HepG2 (cell line): ENCODE measurements at regions not wholly inside any gene's neighbourhood (a gene's known extent, or its start where the extent isn't known, plus 50 kb on each side); places are given as distances from the start of the nearest gene placed in this dataset.

Experiments
- ATAC-seq: fragments of 200-7000 bp; cut with Tn5 transposase; 3 replicates; pipeline ENCODE4 v1.9.1; 2020; ENCODE audit warnings: mild to moderate bottlenecking, moderate library complexity
- BruUV-seq: library from RNA; stranded (reverse); fragments of 400-500 nt; replicated peaks from 2 replicates; lab custom pipeline; 2021; lab: Mats Ljungman, UMichigan
- CTCF ChIA-PET: fragments of 300-600 bp; formaldehyde crosslinking; extraction: SDS; loops from one replicate; lab custom pipeline; 2021; ENCODE audit warnings: low total read pairs, inconsistent platforms, low intra/inter-chr PET ratio; lab: Yijun Ruan, JAX
- POLR2A ChIA-PET: fragments of 350-600 bp; sonication (Branson Sonifier 250); formaldehyde crosslinking; loops from one replicate; lab custom pipeline; 2020; ENCODE audit warnings: antibody characterized with exemption, inconsistent platforms; lab: Yijun Ruan, JAX
- DNase-seq: peaks from one replicate; pipeline ENCODE4 v3.0.0-alpha.2; 2015; ENCODE audit warnings: low spot score
- FAIRE-seq: peaks from 3 replicates; lab custom pipeline; 2011; peaks lifted over from hg19 to GRCh38; lab: Jason Lieb, UNC
- H2AFZ ChIP-seq: one replicate; pipeline ENCODE4 v1.6.1; 2011; ENCODE audit warnings: low read length, inconsistent platforms
- H3K27ac ChIP-seq: fragments of 300-600 bp; 3 replicates; pipeline ENCODE4 v1.8.0; 2011; ENCODE audit warnings: mixed run types, mild to moderate bottlenecking, mixed read lengths, low read length, inconsistent platforms; ENCODE audit not compliant: insufficient read depth; ENCODE audit errors: extremely low read length
- H3K27me3 ChIP-seq, 2 experiments: fragments of 200-600 bp in 1 of 2; 2 replicates in 1 of 2; 3 replicates in 1 of 2; pipeline versions ENCODE4 v1.6.0 to v1.8.0; 2011; ENCODE audit warnings: low read length in 2 of 2, mild to moderate bottlenecking in 2 of 2, moderate library complexity in 2 of 2, inconsistent platforms in 1 of 2; ENCODE audit not compliant: insufficient read depth in 2 of 2, control insufficient read depth in 1 of 2
- H3K36me3 ChIP-seq, 2 experiments: fragments of 200-600 bp in 1 of 2; replicated peaks in 1 of 2; 2 replicates in 1 of 2; 3 replicates in 1 of 2; pipeline versions ENCODE4 v1.5.1 to v1.8.0; 2011; ENCODE audit warnings: low read length in 2 of 2, inconsistent platforms in 1 of 2; ENCODE audit not compliant: insufficient read depth in 2 of 2, control insufficient read depth in 1 of 2
- H3K4me1 ChIP-seq: 2 replicates; pipeline ENCODE4 v1.5.1; 2012; ENCODE audit warnings: low read length, inconsistent platforms; ENCODE audit not compliant: insufficient read depth
- H3K4me2 ChIP-seq: 2 replicates; pipeline ENCODE4 v1.6.0; 2011; ENCODE audit warnings: low read depth, low read length, inconsistent platforms
- H3K4me3 ChIP-seq, 3 experiments: fragments of 200-600 bp in 1 of 3; sonication (generic), shearing (Covaris generic) in 1 of 3; replicated peaks in 1 of 3; 2 replicates each; pipeline ENCODE4 v1.5.1; 2011 to 2016; ENCODE audit warnings: low read length in 3 of 3, inconsistent platforms in 2 of 3, low read depth in 2 of 3, mild to moderate bottlenecking in 2 of 3, control low read depth in 1 of 3, mixed read lengths in 1 of 3; ENCODE audit not compliant: insufficient read depth in 1 of 3
- H3K79me2 ChIP-seq: one replicate; pipeline ENCODE4 v1.6.1; 2011; ENCODE audit warnings: low read length, inconsistent platforms; ENCODE audit not compliant: insufficient read depth
- H3K9ac ChIP-seq: 2 replicates; pipeline ENCODE4 v1.6.0; 2011; ENCODE audit warnings: mild to moderate bottlenecking, low read depth, low read length, inconsistent platforms; ENCODE audit not compliant: insufficient read depth
- H3K9me3 ChIP-seq: 2 replicates; pipeline ENCODE4 v1.5.1; 2012; ENCODE audit warnings: mild to moderate bottlenecking, low read length
- H4K20me1 ChIP-seq: 2 replicates; pipeline ENCODE4 v1.6.0; 2011; ENCODE audit warnings: inconsistent platforms, mild to moderate bottlenecking, low read length, moderate library complexity; ENCODE audit not compliant: insufficient read depth
- MAZ ChIP-seq, 2 experiments: sonication (generic) in 1 of 2; formaldehyde crosslinking in 1 of 2; IDR thresholded peaks; 2 replicates each; pipeline versions ENCODE4 v1.5.0 to v1.6.1; 2012 to 2020; ENCODE audit warnings: low read depth in 2 of 2, mild to moderate bottlenecking in 2 of 2, borderline replicate concordance in 1 of 2, improper control_type of control experiment in 1 of 2, low read length in 1 of 2, missing genetic modification reagents in 1 of 2, moderate library complexity in 1 of 2
- MEIS2 ChIP-seq: sonication (generic); formaldehyde crosslinking; IDR thresholded peaks from 2 replicates; pipeline ENCODE4 v1.9.0; 2021; ENCODE audit warnings: mild to moderate bottlenecking, missing genetic modification reagents
- NAIF1 ChIP-seq: sonication (generic); formaldehyde crosslinking; IDR thresholded peaks from 2 replicates; pipeline ENCODE4 v1.5.0; 2020; ENCODE audit warnings: mild to moderate bottlenecking, missing genetic modification reagents, borderline replicate concordance
- NCOA2 ChIP-seq: sonication (generic); formaldehyde crosslinking; IDR thresholded peaks from 2 replicates; pipeline ENCODE4 v1.8.0; 2022; ENCODE audit warnings: inconsistent platforms
- POLR2AphosphoS2 ChIP-seq: IDR thresholded peaks from 2 replicates; pipeline ENCODE4 v1.6.1; 2011; ENCODE audit warnings: low read depth, low read length, improper control_type of control experiment
- RXRA ChIP-seq: sonication (generic); formaldehyde crosslinking; IDR thresholded peaks from 2 replicates; pipeline ENCODE4 v1.5.1; 2020; ENCODE audit warnings: missing genetic modification reagents
- ZBTB40 ChIP-seq, 2 experiments: fragments of 450-650 bp in 1 of 2; sonication (generic) in 1 of 2; formaldehyde crosslinking in 1 of 2; IDR thresholded peaks; 2 replicates each; pipeline versions ENCODE4 v1.6.1 to v1.8.0; 2016 to 2022; ENCODE audit warnings: antibody characterized with exemption in 1 of 2, mild to moderate bottlenecking in 1 of 2, missing genetic modification reagents in 1 of 2
- ZNF235 ChIP-seq: sonication (generic); formaldehyde crosslinking; IDR thresholded peaks from 2 replicates; pipeline ENCODE4 v1.8.1; 2023; ENCODE audit warnings: mild to moderate bottlenecking, missing genetic modification reagents, borderline replicate concordance
- ZNF264 ChIP-seq: sonication (generic); formaldehyde crosslinking; IDR thresholded peaks from 2 replicates; pipeline ENCODE4 v1.4.0; 2020; ENCODE audit warnings: missing genetic modification reagents
- ZNF326 ChIP-seq: sonication (generic); formaldehyde crosslinking; IDR thresholded peaks from 2 replicates; pipeline ENCODE4 v1.4.0; 2020; ENCODE audit warnings: missing genetic modification reagents, borderline replicate concordance
- WGBS: methylation state at CpG from one replicate; pipeline ENCODE4 v1.1.6; 2017; ENCODE audit warnings: low lambda C conversion rate; 5-methylcytosine and 5-hydroxymethylcytosine counted together
- in situ Hi-C: cut with HindIII; loops from 2 replicates; pipeline ENCODE4 v1.10.0; 2017; ENCODE audit warnings: low pct_unique_long_range_greater_than_20kb; ENCODE audit not compliant: extremely low pct_ligation_motif_present
- intact Hi-C: fragments of 100-400 bp; cut with micrococcal nuclease; formaldehyde crosslinking; loops from one replicate; pipeline ENCODE4 v1.10.0; 2022; ENCODE audit not compliant: unreplicated experiment

DNA sequence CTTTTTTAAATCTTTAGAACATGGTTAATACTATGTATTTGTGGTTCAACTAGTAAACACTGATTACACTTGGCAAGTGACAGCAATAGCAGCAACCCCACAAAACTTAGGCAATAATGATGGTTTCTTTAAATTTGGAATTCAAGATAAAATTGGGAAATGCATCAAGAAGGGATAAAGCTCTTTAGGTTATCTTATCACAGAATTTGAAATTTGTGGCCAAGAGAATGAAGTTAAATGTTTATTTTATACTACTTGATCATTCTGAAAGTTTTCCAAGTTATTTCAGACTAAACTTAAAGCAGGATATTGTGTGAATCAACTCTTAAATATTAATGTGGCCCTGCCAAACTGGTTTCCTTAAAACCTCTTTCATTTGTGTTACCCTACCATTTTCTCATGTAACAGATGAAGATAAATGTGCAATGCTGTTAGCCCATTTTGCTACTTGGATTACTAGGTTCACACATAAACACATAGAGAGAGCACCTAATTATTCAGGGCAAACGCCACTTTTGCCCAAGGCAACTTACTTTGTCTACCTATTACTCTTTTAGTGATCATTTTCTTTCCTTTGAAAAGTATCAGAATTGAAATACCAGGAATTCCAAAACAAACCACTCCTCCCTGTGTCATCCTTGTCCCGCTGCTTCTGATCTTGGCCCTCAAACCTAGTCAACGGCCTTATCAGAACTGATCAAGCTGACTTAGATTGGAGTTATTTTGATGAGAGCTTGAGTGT lies 186.7 kb upstream of the TENT5A start:
- POLR2A ChIA-PET: no interaction called here
- no peak overlapping the region for H3K4me2 ChIP-seq
- CTCF ChIA-PET: no interaction called here
- H2AFZ ChIP-seq: peak overlapping the region; percentile 58
- intact Hi-C loops (loop anchor here (1.0 to 5.0 kb wide), 4 partner anchors 146 to 308 kb away; partner anchors contain the start of genes IBTK and TENT5A), in situ Hi-C loops (no loop called here)
- ATAC-seq (no peak), FAIRE-seq (no peak), DNase-seq (no peak)
- WGBS: 79% methylated on average over 3 of the region's 3 CpGs
- H3K27me3 ChIP-seq: no peaks in the 10 kb centered on the region
- no peaks in the 10 kb centered on the region for H3K36me3 ChIP-seq
- no peaks in the 10 kb centered on the region for H3K9me3 ChIP-seq
- no peaks in the 10 kb centered on the region for H3K79me2 ChIP-seq
- H3K27ac ChIP-seq: no peak overlapping the region
- BruUV-seq: no TSS peak
- H3K4me1 ChIP-seq: peaks cover 55% of the 10 kb centered on the region
- no peak overlapping the region for H3K4me3 ChIP-seq
- no peak for TF ChIP-seq ZNF326 (CRISPR knock-in tag)
- no peak for TF ChIP-seq ZNF235 (CRISPR knock-in tag)
- no peak for TF ChIP-seq NAIF1
- TF ChIP-seq ZNF264 (CRISPR knock-in tag): no peak
- TF ChIP-seq MAZ (IDR thresholded peaks at IDR 0.05; ENCODE audit: borderline replicate concordance, low read depth, low read length): no peak
- TF ChIP-seq MAZ (CRISPR knock-in tag; IDR thresholded peaks at IDR 0.05; ENCODE audit: low read depth): no peak
- TF ChIP-seq POLR2AphosphoS2: no peak
- no peak for TF ChIP-seq RXRA (CRISPR knock-in tag)
- TF ChIP-seq ZBTB40 (IDR thresholded peaks at IDR 0.05): no peak
- no peak for TF ChIP-seq ZBTB40 (CRISPR knock-in tag; IDR thresholded peaks at IDR 0.05)
- no peak for TF ChIP-seq MEIS2 (CRISPR knock-in tag)
- TF ChIP-seq NCOA2 (CRISPR knock-in tag): no peak
- H4K20me1 ChIP-seq: no peaks in the 10 kb centered on the region
- no peak overlapping the region for H3K9ac ChIP-seq
